ENCODE measurements at regions not wholly inside any gene's neighbourhood (a gene's known extent, or its start where the extent isn't known, plus 50 kb on each side); places are given as distances from the start of the nearest gene placed in this dataset.

DNA sequence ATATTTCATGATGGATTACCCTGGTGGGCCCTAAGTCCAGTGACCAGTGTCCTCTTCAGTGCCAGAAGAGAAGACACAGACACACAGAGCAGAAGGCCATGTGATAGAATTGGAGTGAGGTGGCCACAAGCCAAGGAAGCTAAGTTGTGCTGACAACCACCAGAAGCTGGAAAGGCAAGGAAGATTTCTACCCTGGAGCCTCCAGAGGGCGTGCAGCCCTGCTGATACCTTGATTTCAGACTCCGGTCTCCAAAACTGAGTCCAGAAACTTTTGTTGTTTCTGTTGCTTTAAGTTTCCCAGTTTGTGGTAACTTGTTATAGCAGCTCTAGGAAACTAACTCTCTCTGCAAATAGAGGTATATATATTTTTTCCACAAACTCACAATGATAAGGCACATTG is 396.6 kb upstream of the ASIC2 start:
- TF ChIP-seq YY1 (IDR thresholded peaks at IDR 0.05; ENCODE audit: insufficient read depth, insufficient read length) = no peak
- TF ChIP-seq ZNF274 (IDR thresholded peaks at IDR 0.05; ENCODE audit: low read depth, low read length) = no peak
- TF ChIP-seq SUZ12 (IDR thresholded peaks at IDR 0.05; ENCODE audit: extremely low read depth, insufficient read depth, insufficient read length) = no peak
